NB4 (cell line): ENCODE measurements at regions not wholly inside any gene's neighbourhood (a gene's known extent, or its start where the extent isn't known, plus 50 kb on each side); places are given as distances from the start of the nearest gene placed in this dataset.

ENCODE experiments used
- MAX ChIP-seq: IDR thresholded peaks from 2 replicates; pipeline ENCODE4 v1.6.1; 2011; ENCODE audit warnings: low read depth, low read length
- MYC ChIP-seq: IDR thresholded peaks from 2 replicates; pipeline ENCODE4 v1.6.1; 2011; ENCODE audit warnings: low read depth, low read length
- POLR2A ChIP-seq: IDR thresholded peaks from 2 replicates; pipeline ENCODE4 v1.6.1; 2011; ENCODE audit warnings: mild to moderate bottlenecking; ENCODE audit not compliant: insufficient read length; ENCODE audit errors: extremely low read depth
- TF ChIP-seq, protein P1 (sequence below): IDR thresholded peaks from one replicate; pipeline ENCODE4 v1.5.1; 2012; ENCODE audit warnings: low read depth, low read length

GRCh38 chr19:31801611-31802010 is 452.4 kb upstream of the TSHZ3 start:
- no peak for TF ChIP-seq POLR2A
- TF ChIP-seq, protein P1, sequence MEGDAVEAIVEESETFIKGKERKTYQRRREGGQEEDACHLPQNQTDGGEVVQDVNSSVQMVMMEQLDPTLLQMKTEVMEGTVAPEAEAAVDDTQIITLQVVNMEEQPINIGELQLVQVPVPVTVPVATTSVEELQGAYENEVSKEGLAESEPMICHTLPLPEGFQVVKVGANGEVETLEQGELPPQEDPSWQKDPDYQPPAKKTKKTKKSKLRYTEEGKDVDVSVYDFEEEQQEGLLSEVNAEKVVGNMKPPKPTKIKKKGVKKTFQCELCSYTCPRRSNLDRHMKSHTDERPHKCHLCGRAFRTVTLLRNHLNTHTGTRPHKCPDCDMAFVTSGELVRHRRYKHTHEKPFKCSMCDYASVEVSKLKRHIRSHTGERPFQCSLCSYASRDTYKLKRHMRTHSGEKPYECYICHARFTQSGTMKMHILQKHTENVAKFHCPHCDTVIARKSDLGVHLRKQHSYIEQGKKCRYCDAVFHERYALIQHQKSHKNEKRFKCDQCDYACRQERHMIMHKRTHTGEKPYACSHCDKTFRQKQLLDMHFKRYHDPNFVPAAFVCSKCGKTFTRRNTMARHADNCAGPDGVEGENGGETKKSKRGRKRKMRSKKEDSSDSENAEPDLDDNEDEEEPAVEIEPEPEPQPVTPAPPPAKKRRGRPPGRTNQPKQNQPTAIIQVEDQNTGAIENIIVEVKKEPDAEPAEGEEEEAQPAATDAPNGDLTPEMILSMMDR, result no peak
- TF ChIP-seq MAX, result no peak
- TF ChIP-seq MYC, result no peak
